Trophoblast cell (in vitro differentiated cells and primary cell): ENCODE measurements at regions not wholly inside any gene's neighbourhood (a gene's known extent, or its start where the extent isn't known, plus 50 kb on each side); places are given as distances from the start of the nearest gene placed in this dataset.

Source experiments
- DNase-seq, 2 donors: peaks; one replicate each; pipeline ENCODE4 v3.0.0-alpha.2; 2016
- H2AFZ ChIP-seq: 2 replicates; pipeline ENCODE4 v1.6.1; 2013; ENCODE audit warnings: low read length, moderate library complexity, mild to moderate bottlenecking; ENCODE audit not compliant: insufficient read depth, poor library complexity
- H2AK5ac ChIP-seq: 2 replicates; pipeline ENCODE4 v1.6.1; 2013; ENCODE audit warnings: mild to moderate bottlenecking, low read length
- H2BK120ac ChIP-seq: 2 replicates; pipeline ENCODE4 v1.6.1; 2013; ENCODE audit warnings: low read length, mild to moderate bottlenecking, moderate library complexity; ENCODE audit not compliant: insufficient read depth, poor library complexity
- H2BK12ac ChIP-seq: 2 replicates; pipeline ENCODE4 v1.6.1; 2013; ENCODE audit warnings: mild to moderate bottlenecking, low read length, moderate library complexity
- H2BK5ac ChIP-seq: 2 replicates; pipeline ENCODE4 v1.6.1; 2013; ENCODE audit warnings: low read length, low read depth, moderate library complexity, mild to moderate bottlenecking; ENCODE audit not compliant: poor library complexity
- H3K14ac ChIP-seq: 2 replicates; pipeline ENCODE4 v1.6.1; 2013; ENCODE audit warnings: mild to moderate bottlenecking, low read length
- H3K18ac ChIP-seq: 2 replicates; pipeline ENCODE4 v1.6.1; 2013; ENCODE audit warnings: mild to moderate bottlenecking, low read length
- H3K23ac ChIP-seq: 2 replicates; pipeline ENCODE4 v1.6.1; 2013; ENCODE audit warnings: low read length
- H3K27ac ChIP-seq: 2 replicates; pipeline ENCODE4 v1.5.1; 2013; ENCODE audit warnings: low read depth, mild to moderate bottlenecking, inconsistent platforms, low read length, moderate library complexity
- H3K27me3 ChIP-seq: 2 replicates; pipeline ENCODE4 v1.6.1; 2013; ENCODE audit warnings: inconsistent platforms, mild to moderate bottlenecking, low read length, moderate library complexity; ENCODE audit not compliant: insufficient read depth
- H3K36me3 ChIP-seq, 2 experiments: 1 replicate in 1 of 2; 2 replicates in 1 of 2; pipeline ENCODE4 v1.6.1; 2013; ENCODE audit warnings: low read length in 2 of 2, mild to moderate bottlenecking in 2 of 2, moderate library complexity in 1 of 2; ENCODE audit not compliant: insufficient read depth in 2 of 2, control insufficient read depth in 1 of 2
- H3K4ac ChIP-seq: 2 replicates; pipeline ENCODE4 v1.6.1; 2013; ENCODE audit warnings: low read depth, mild to moderate bottlenecking, low read length, moderate library complexity
- H3K4me1 ChIP-seq, 2 experiments: 1 replicate in 1 of 2; 2 replicates in 1 of 2; pipeline ENCODE4 v1.6.1; 2013; ENCODE audit warnings: low read length in 2 of 2, mild to moderate bottlenecking in 2 of 2, moderate library complexity in 1 of 2; ENCODE audit not compliant: insufficient read depth in 2 of 2, control insufficient read depth in 1 of 2
- H3K4me2 ChIP-seq: 2 replicates; pipeline ENCODE4 v1.6.1; 2013; ENCODE audit warnings: inconsistent platforms, mild to moderate bottlenecking, low read length, moderate library complexity
- H3K4me3 ChIP-seq: 2 replicates; pipeline ENCODE4 v1.5.1; 2013; ENCODE audit warnings: mild to moderate bottlenecking, low read depth, low read length, inconsistent platforms
- H3K79me1 ChIP-seq: one replicate; pipeline ENCODE4 v1.6.1; 2013; ENCODE audit warnings: low read length
- H3K79me2 ChIP-seq: 2 replicates; pipeline ENCODE4 v1.6.1; 2013; ENCODE audit warnings: low read length, mild to moderate bottlenecking; ENCODE audit not compliant: control insufficient read depth, insufficient read depth, poor library complexity
- H3K9ac ChIP-seq: 2 replicates; pipeline ENCODE4 v1.6.1; 2013; ENCODE audit warnings: mild to moderate bottlenecking, low read length
- H3K9me3 ChIP-seq: 2 replicates; pipeline ENCODE4 v1.6.1; 2013; ENCODE audit warnings: low read depth, mild to moderate bottlenecking, control low read depth, inconsistent platforms, low read length; ENCODE audit not compliant: insufficient read depth
- H4K12ac ChIP-seq: 2 replicates; pipeline ENCODE4 v1.6.1; 2013; ENCODE audit warnings: low read depth, mild to moderate bottlenecking, low read length, moderate library complexity
- H4K8ac ChIP-seq: 2 replicates; pipeline ENCODE4 v1.6.1; 2013; ENCODE audit warnings: low read depth, mild to moderate bottlenecking, low read length, moderate library complexity
- H4K91ac ChIP-seq: one replicate; pipeline ENCODE4 v1.6.1; 2013; ENCODE audit warnings: low read depth, mild to moderate bottlenecking, low read length, moderate library complexity
- WGBS: extraction: QIAGEN DNeasy Blood & Tissue Kit; methylation state at CpG from one replicate; pipeline ENCODE4 v1.1.7; 2013; ENCODE audit warnings: missing lambda C conversion rate; ENCODE audit not compliant: insufficient read length, insufficient coverage; ENCODE audit errors: extremely low coverage; 5-methylcytosine and 5-hydroxymethylcytosine counted together

- no CpG with 5 or more reads among the region's 3 CpGs for WGBS
- no peak overlapping the region for H2BK12ac ChIP-seq
Measured at GRCh38 chr9:81777482-81777881, 88.1 kb upstream of the TLE1 start.

GRCh38 chr9:81782313-81782995 is 93.1 kb upstream of the TLE1 start:
- Histone ChIP-seq H4K12ac (no peak overlapping the region), H3K27ac (no peak overlapping the region), H2BK12ac (no peak overlapping the region), H4K8ac (no peak overlapping the region), H2AK5ac (no peak overlapping the region), H3K27me3 (no peaks in the 10 kb centered on the region), H3K18ac (no peak overlapping the region), H3K9me3 (no peaks in the 10 kb centered on the region), H3K23ac (no peak overlapping the region), H3K4me1 (no peaks in the 10 kb centered on the region), H3K9ac (no peak overlapping the region), H3K79me1 (no peaks in the 10 kb centered on the region), H3K4me2 (no peak overlapping the region), H2BK120ac (no peak overlapping the region), H3K14ac (no peak overlapping the region), H3K4ac (no peak overlapping the region), H2AFZ (no peak overlapping the region), H4K91ac (no peak overlapping the region), H3K79me2 (no peaks in the 10 kb centered on the region), H2BK5ac (no peak overlapping the region), H3K4me3 (no peak overlapping the region), H3K36me3 (no peaks in the 10 kb centered on the region)
- DNase-seq: no peak
- no CpG with 5 or more reads among the region's 10 CpGs for WGBS

More at GRCh38 chr9:81777482-81777881, 88.1 kb upstream of the TLE1 start:
- no peak overlapping the region for H3K4me2 ChIP-seq
- no peak for DNase-seq
- H3K9me3 ChIP-seq: no peaks in the 10 kb centered on the region
- no peaks in the 10 kb centered on the region for H3K79me2 ChIP-seq
- H3K9ac ChIP-seq: no peak overlapping the region
- no peak overlapping the region for H3K4me3 ChIP-seq
- H3K4ac ChIP-seq: no peak overlapping the region
- no peak overlapping the region for H2AFZ ChIP-seq
- no peak overlapping the region for H2BK5ac ChIP-seq
- H4K12ac ChIP-seq: no peak overlapping the region
- H2AK5ac ChIP-seq: no peak overlapping the region
- no peak overlapping the region for H3K23ac ChIP-seq
- no peaks in the 10 kb centered on the region for H3K79me1 ChIP-seq
- H3K27ac ChIP-seq: no peak overlapping the region
- no peaks in the 10 kb centered on the region for H3K36me3 ChIP-seq
- H3K27me3 ChIP-seq: no peaks in the 10 kb centered on the region
- H3K18ac ChIP-seq: no peak overlapping the region
- H4K8ac ChIP-seq: no peak overlapping the region
- no peaks in the 10 kb centered on the region for H3K4me1 ChIP-seq
- no peak overlapping the region for H2BK120ac ChIP-seq
- no peak overlapping the region for H4K91ac ChIP-seq
- no peak overlapping the region for H3K14ac ChIP-seq

DNA sequence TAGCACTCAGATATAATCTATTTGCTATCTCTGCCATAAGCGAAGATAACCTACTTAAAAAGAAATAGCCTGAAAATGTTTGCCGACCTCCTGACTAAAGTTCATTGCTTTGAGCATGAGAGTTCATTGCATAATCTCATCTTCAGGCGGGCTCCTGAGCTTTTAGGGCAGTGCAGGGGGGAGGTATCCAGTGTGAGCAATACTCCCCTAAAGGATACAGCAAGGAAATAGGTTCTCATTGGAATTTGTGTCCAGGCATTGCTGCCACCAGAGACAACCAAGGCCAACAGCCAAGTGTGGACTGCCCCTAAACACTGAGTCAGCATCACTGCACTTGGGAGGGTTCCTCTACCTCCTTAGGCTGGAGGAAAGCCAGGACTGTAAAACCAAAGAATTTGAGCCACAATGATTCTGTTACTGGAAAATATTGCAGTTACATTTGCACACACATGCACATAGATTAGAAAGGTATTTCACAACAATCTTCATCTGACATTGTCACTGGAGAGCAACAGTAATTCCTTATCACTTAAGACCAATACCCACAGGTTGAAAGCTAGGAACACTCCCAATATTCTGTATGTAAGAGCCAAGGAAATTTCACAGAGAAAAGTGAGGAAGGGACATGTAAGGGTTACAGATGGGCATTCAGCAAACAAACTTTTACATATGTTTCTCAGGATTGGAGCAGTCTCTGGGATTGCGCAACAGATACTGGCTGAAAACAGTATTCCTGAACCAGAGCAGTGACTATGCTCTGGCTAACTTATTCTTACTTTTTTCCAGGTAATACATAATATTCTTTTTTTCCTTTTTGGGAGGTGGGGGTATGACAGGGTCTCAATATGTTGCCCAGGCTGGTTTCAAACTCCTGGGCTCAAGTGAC is 98.6 kb upstream of the TLE1 start:
- Histone ChIP-seq H3K79me2 (no peaks in the 10 kb centered on the region), H3K14ac (no peak overlapping the region), H3K9me3 (no peaks in the 10 kb centered on the region), H4K8ac (no peak overlapping the region), H3K23ac (no peak overlapping the region), H2BK120ac (no peak overlapping the region), H3K27me3 (no peaks in the 10 kb centered on the region), H4K91ac (no peak overlapping the region), H2AFZ (no peak overlapping the region), H2BK5ac (no peak overlapping the region), H3K4me1 (no peaks in the 10 kb centered on the region), H3K4me2 (no peak overlapping the region), H3K4ac (no peak overlapping the region), H3K9ac (no peak overlapping the region), H3K27ac (no peak overlapping the region), H4K12ac (no peak overlapping the region), H3K36me3 (no peaks in the 10 kb centered on the region), H3K4me3 (no peak overlapping the region), H2BK12ac (no peak overlapping the region), H2AK5ac (no peak overlapping the region), H3K18ac (no peak overlapping the region), H3K79me1 (peaks cover 1% of the 10 kb centered on the region)
- WGBS: no CpG with 5 or more reads among the region's 4 CpGs
- peak in 1 of 2 donors; percentile 28 for DNase-seq

- Histone ChIP-seq H2AK5ac (no peak overlapping the region), H4K12ac (no peak overlapping the region), H2BK120ac (no peak overlapping the region), H3K4me3 (no peak overlapping the region), H3K4me1 (no peaks in the 10 kb centered on the region), H3K23ac (no peak overlapping the region), H3K9me3 (no peaks in the 10 kb centered on the region), H2BK5ac (no peak overlapping the region), H4K8ac (no peak overlapping the region), H4K91ac (no peak overlapping the region), H3K4ac (no peak overlapping the region), H2BK12ac (no peak overlapping the region), H3K36me3 (no peaks in the 10 kb centered on the region), H3K27ac (no peak overlapping the region), H3K79me2 (no peaks in the 10 kb centered on the region), H3K18ac (no peak overlapping the region), H2AFZ (no peak overlapping the region), H3K27me3 (no peaks in the 10 kb centered on the region), H3K14ac (no peak overlapping the region), H3K79me1 (peaks cover 1% of the 10 kb centered on the region), H3K9ac (no peak overlapping the region), H3K4me2 (no peak overlapping the region)
- no peak for DNase-seq
- no CpG with 5 or more reads among the region's 1 CpG for WGBS
Measured at GRCh38 chr9:81789721-81790120, 100.4 kb upstream of the TLE1 start.
